Neural progenitor cell (in vitro differentiated cells): ENCODE measurements at regions not wholly inside any gene's neighbourhood (a gene's known extent, or its start where the extent isn't known, plus 50 kb on each side); places are given as distances from the start of the nearest gene placed in this dataset.

Source experiments
- EZH2 ChIP-seq: fragments of 200-600 bp; sonication (generic); IDR thresholded peaks from 2 replicates; pipeline ENCODE4 v1.6.1; 2017; ENCODE audit warnings: antibody characterized with exemption, mild to moderate bottlenecking, moderate library complexity
- EZH2phosphoT487 ChIP-seq: fragments of 200-600 bp; sonication (generic); IDR thresholded peaks from 2 replicates; pipeline ENCODE4 v1.6.1; 2017; ENCODE audit warnings: antibody characterized with exemption
- TF ChIP-seq, protein P1 (sequence below): fragments of 200-600 bp; sonication (generic); IDR thresholded peaks from 2 replicates; pipeline ENCODE4 v1.5.1; 2017; ENCODE audit warnings: antibody characterized with exemption, mild to moderate bottlenecking

DNA sequence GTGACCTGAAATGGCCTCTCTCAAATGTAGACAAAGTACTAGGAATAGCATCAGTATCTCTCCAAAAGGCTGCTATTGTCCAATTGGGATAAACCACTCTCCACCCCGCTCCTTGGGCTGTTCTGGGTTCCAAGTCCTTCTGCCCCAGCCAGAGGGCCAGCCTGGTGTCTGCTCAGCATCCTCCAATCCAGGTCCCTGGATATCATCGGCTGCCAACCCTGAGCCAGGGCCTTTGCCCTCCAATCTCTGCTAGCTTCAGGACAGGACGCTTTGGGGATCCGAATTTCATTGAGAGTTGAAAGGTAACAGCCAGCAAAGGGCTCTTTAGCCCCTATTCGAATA is 119.3 kb upstream of the ADPGK start:
- TF ChIP-seq, protein P1, sequence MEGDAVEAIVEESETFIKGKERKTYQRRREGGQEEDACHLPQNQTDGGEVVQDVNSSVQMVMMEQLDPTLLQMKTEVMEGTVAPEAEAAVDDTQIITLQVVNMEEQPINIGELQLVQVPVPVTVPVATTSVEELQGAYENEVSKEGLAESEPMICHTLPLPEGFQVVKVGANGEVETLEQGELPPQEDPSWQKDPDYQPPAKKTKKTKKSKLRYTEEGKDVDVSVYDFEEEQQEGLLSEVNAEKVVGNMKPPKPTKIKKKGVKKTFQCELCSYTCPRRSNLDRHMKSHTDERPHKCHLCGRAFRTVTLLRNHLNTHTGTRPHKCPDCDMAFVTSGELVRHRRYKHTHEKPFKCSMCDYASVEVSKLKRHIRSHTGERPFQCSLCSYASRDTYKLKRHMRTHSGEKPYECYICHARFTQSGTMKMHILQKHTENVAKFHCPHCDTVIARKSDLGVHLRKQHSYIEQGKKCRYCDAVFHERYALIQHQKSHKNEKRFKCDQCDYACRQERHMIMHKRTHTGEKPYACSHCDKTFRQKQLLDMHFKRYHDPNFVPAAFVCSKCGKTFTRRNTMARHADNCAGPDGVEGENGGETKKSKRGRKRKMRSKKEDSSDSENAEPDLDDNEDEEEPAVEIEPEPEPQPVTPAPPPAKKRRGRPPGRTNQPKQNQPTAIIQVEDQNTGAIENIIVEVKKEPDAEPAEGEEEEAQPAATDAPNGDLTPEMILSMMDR: no peak
- no peak for TF ChIP-seq EZH2phosphoT487
- no peak for TF ChIP-seq EZH2
